Upper lobe of left lung (tissue), 6 donors: ENCODE measurements at regions not wholly inside any gene's neighbourhood (a gene's known extent, or its start where the extent isn't known, plus 50 kb on each side); places are given as distances from the start of the nearest gene placed in this dataset.

Source experiments
- ATAC-seq, 2 donors: fragments of 200-7000 bp; cut with Tn5 transposase; one replicate each; pipeline ENCODE4 v1.9.1; 2022; ENCODE audit warnings: mild to moderate bottlenecking in 2 of 2, moderate library complexity in 2 of 2; ENCODE audit not compliant: low FRiP score in 2 of 2
- DNase-seq, 2 donors: peaks; one replicate each; pipeline ENCODE4 v3.0.0-alpha.2; 2019 to 2020
- H3K27ac ChIP-seq, 4 donors: fragments of 200-600 bp; sonication (generic); one replicate each; pipeline ENCODE4 v1.5.1; 2016 to 2019
- H3K27me3 ChIP-seq, 4 donors: fragments of 200-600 bp; sonication (generic); one replicate each; pipeline ENCODE4 v1.5.1; 2017 to 2019
- H3K36me3 ChIP-seq, 4 donors: fragments of 200-600 bp; sonication (generic); one replicate each; pipeline ENCODE4 v1.5.1; 2016 to 2019
- H3K4me1 ChIP-seq, 4 donors: fragments of 200-600 bp; sonication (generic); one replicate each; pipeline ENCODE4 v1.5.1; 2018 to 2019
- H3K4me3 ChIP-seq, 4 donors: fragments of 200-600 bp; sonication (generic); one replicate each; pipeline ENCODE4 v1.5.1; 2017 to 2019; ENCODE audit warnings: mild to moderate bottlenecking in 2 of 4, moderate library complexity in 1 of 4
- H3K9me3 ChIP-seq, 4 donors: fragments of 200-600 bp; sonication (generic); one replicate each; pipeline ENCODE4 v1.5.1; 2018 to 2019
- CTCF ChIP-seq, 6 experiments: fragments of 450-650 bp in 4 of 6; fragments of 200-600 bp in 2 of 6; sonication (generic) in 2 of 6; IDR thresholded peaks; one replicate each; pipeline ENCODE4 v1.5.1; 2016 to 2019; ENCODE audit warnings: antibody characterized with exemption in 6 of 6
- EP300 ChIP-seq, 4 donors: sonication (generic); formaldehyde crosslinking; IDR thresholded peaks; one replicate each; pipeline ENCODE4 v1.5.1; 2017; ENCODE audit warnings: antibody characterized with exemption in 4 of 4, control low read depth in 2 of 4
- POLR2A ChIP-seq, 4 donors: fragments of 450-650 bp; IDR thresholded peaks; one replicate each; pipeline ENCODE4 v1.5.1; 2016 to 2017; ENCODE audit warnings: antibody characterized with exemption in 4 of 4, mild to moderate bottlenecking in 2 of 4
- POLR2AphosphoS5 ChIP-seq, 2 donors: sonication (generic); formaldehyde crosslinking; IDR thresholded peaks; one replicate each; pipeline ENCODE4 v1.5.1; 2017; ENCODE audit warnings: antibody characterized with exemption in 2 of 2
- WGBS, 2 donors: methylation state at CpG; one replicate each; pipeline ENCODE4 v1.1.5; 2017 to 2018; 5-methylcytosine and 5-hydroxymethylcytosine counted together
- donor health status: DM: no; HTN: no; CAD: no; lungs with moderate emphysema.
- donor health status: DM: no; HTN: yes; CAD: no; lungs with severe emphysema.

DNA sequence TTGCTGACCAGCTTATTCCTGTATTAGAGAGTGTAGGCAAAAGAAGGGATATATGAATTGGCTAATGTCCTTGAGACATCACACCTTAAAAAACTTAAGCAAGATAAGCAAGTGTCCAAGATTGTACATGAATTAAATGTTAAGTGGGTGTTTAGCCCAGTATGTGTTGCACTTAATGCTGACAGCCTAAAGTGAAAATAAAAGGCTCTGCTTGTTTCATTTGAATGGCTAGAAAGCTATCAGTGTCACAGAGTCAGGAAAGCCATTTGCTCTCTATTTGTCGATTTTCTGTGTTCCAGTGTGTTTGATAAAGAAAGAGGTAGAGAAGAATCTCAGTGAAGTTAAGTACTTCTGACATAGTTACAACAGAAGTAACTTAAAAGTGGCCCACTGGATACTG is 744.9 kb downstream of the ANKRD7 start:
- ATAC-seq, result no peak
- no peak for DNase-seq
- Histone ChIP-seq H3K4me1 (no peaks in the 10 kb centered on the region), H3K27me3 (no peaks in the 10 kb centered on the region), H3K27ac (no peak overlapping the region), H3K36me3 (no peaks in the 10 kb centered on the region), H3K4me3 (no peak overlapping the region), H3K9me3 (no peaks in the 10 kb centered on the region)
- WGBS, 2 donors, result 37 to 48% methylated on average over 1 of the region's 1 CpG
- TF ChIP-seq EP300 (IDR thresholded peaks at IDR 0.05) (no peak), POLR2A (IDR thresholded peaks at IDR 0.05) (no peak), CTCF (IDR thresholded peaks at IDR 0.05) (no peak), POLR2AphosphoS5 (IDR thresholded peaks at IDR 0.05) (no peak)

- no peak for ATAC-seq
- Histone ChIP-seq H3K4me1 (no peaks in the 10 kb centered on the region), H3K27ac (no peak overlapping the region), H3K4me3 (no peak overlapping the region), H3K36me3 (no peaks in the 10 kb centered on the region), H3K9me3 (no peaks in the 10 kb centered on the region), H3K27me3 (no peaks in the 10 kb centered on the region)
- TF ChIP-seq POLR2A (IDR thresholded peaks at IDR 0.05) (no peak), POLR2AphosphoS5 (IDR thresholded peaks at IDR 0.05) (no peak), CTCF (IDR thresholded peaks at IDR 0.05) (no peak), EP300 (IDR thresholded peaks at IDR 0.05) (no peak)
- no peak for DNase-seq
- 79 to 93% methylated on average over 1 of the region's 1 CpG for WGBS, 2 donors
These were observed 747.2 kb downstream of the ANKRD7 start for GRCh38 chr7:118971706-118972105.

DNA sequence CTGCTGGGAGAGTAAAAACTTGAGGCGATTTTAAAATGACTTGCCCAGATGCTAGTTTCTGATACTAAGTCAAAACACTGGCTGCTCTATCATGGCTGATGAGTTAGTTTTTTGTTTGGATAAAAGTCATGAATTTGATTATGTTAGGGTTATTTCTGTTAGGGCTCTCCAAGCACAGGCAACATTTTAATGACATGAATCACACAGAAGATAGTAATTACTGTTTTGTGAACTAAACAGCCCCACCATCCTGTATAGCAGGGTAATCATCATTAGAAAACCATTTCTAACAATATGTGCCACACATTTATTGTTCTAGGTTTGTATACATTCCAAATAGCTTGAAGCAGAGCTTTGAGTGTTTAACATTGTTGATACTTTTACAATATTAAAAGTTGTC is 750.3 kb downstream of the ANKRD7 start:
- WGBS, 2 donors, result 76 to 83% methylated on average over 1 of the region's 1 CpG
- no peaks in the 10 kb centered on the region for H3K9me3 ChIP-seq
- no peak for DNase-seq
- no peak overlapping the region for H3K27ac ChIP-seq
- TF ChIP-seq POLR2A (IDR thresholded peaks at IDR 0.05) (no peak), POLR2AphosphoS5 (IDR thresholded peaks at IDR 0.05) (no peak), EP300 (IDR thresholded peaks at IDR 0.05) (no peak), CTCF (IDR thresholded peaks at IDR 0.05) (no peak)
- no peak overlapping the region for H3K4me3 ChIP-seq
- ATAC-seq, result no peak
- no peaks in the 10 kb centered on the region for H3K4me1 ChIP-seq
- no peaks in the 10 kb centered on the region for H3K27me3 ChIP-seq
- no peaks in the 10 kb centered on the region for H3K36me3 ChIP-seq

- no peak for ATAC-seq
These were observed 770.8 kb downstream of the ANKRD7 start for GRCh38 chr7:118995350-118995749.

More at GRCh38 chr7:118995350-118995749, 770.8 kb downstream of the ANKRD7 start:
- H3K9me3 ChIP-seq, result no peaks in the 10 kb centered on the region
- H3K36me3 ChIP-seq, result no peaks in the 10 kb centered on the region
- WGBS, 2 donors, result 68 to 72% methylated on average over 1 of the region's 1 CpG
- no peaks in the 10 kb centered on the region for H3K27me3 ChIP-seq
- no peak for DNase-seq
- no peaks in the 10 kb centered on the region for H3K4me1 ChIP-seq
- no peak for TF ChIP-seq POLR2A (IDR thresholded peaks at IDR 0.05)
- TF ChIP-seq POLR2AphosphoS5 (IDR thresholded peaks at IDR 0.05), result no peak
- TF ChIP-seq EP300 (IDR thresholded peaks at IDR 0.05), result no peak
- no peak for TF ChIP-seq CTCF (IDR thresholded peaks at IDR 0.05)
- H3K4me3 ChIP-seq, result no peak overlapping the region
- no peak overlapping the region for H3K27ac ChIP-seq
